Fibroblast of skin of back (primary cell): ENCODE measurements at regions not wholly inside any gene's neighbourhood (a gene's known extent, or its start where the extent isn't known, plus 50 kb on each side); places are given as distances from the start of the nearest gene placed in this dataset.

Source experiments
- DNase-seq: peaks from one replicate; pipeline ENCODE4 v3.0.0-alpha.2; 2013

DNA sequence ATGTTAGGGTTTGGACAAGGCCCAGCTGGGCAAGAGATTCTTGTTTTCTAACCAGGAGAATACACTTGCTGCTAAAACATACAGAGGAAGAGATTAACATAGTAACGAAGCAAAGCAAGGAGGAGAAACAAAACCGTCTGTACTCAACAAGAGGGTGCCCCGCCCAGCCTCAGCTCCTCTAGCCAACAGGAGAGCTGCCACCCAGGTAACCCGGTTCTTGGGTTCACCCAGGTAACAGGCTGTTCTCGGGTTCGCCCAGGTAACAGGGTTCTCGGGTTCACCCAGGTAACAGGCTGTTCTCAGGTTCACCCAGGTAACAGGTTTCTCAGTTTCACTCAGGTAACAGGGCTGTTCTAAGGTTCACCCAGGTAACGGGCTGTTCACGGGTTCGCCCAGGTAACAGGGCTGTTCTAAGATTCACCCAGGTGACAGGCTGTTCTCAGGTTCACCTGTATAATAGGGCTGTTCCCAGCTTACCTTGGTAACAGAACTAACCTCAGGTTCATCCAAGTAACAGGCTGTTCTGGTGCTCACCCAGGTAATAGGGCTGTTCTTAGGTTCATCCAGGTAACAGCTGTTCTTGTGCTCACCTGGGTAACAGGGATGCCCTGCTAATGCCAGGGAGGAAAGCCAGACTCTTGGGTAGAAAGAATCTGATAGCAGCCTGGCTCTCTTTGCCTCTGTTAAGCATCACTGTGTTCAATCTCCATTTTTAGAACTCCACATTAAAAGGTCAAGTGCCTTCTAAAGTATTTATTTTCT is 271.6 kb downstream of the SYK start:
- DNase-seq, result no peak

DNA sequence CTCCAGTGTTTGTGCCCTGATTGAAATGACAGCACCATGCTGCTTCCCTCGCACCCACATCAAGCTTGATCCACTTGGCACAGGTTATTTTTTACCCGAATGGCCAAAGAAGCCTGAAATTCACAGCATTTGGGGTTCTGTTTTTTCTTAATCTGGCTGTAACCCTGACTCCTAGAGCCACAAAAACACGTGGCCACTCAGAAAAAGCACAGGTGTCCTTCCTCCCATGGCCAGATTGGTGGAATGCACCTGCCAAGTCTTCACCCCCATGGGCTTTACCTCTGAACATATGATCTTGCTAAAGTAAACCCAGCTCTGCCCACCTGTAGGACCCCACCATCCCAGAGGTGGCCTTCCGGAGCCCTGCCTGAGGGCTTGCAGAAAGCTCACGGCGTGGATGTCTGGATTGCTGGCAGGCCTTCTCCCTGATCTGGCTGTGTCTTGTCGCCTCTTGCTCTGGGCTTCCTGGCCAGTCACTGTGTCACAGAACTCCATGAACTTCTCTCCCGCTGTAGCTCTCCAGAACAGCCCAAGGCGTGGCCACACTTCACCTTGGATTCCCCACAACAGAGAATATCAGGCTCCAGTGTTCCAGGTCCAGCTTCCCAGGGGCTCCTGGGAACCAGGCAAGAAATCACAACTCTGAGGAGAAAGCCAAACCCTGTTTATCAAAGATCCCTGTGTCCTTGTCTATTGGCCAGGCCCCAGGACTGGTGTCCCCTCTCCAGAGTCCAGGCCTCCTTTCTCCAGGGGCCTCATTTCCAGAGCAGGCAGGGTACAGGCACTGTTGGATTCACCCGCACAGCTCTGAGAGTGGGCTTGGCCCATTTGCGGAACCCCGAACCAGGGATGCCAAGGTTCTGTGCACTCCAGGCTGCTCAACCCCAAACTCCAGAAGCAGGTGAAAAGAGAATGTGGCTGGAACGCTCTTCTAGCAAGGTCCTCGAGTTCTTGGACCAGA is 272.5 kb downstream of the SYK start:
- no peak for DNase-seq

DNA sequence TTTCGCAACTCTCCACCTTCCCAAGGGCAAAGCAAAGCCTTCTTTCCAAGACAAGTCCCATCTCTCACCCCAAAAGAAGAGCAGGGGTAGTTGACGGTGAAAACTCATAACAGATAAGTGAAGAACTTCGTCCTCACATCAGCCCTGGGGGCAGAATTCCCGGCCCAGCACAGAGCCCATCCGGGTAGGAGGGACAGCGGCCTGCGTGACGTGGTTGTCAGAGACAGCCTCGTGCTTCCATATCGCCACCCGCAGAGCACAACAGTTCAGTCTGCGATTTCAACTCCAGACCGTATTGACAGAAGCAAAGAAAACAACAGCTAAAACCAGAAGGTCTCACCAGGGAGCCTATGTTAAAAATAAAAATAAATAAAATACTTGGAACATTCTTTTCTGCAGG is 273.2 kb downstream of the SYK start:
- DNase-seq, result peak; percentile 46

DNA sequence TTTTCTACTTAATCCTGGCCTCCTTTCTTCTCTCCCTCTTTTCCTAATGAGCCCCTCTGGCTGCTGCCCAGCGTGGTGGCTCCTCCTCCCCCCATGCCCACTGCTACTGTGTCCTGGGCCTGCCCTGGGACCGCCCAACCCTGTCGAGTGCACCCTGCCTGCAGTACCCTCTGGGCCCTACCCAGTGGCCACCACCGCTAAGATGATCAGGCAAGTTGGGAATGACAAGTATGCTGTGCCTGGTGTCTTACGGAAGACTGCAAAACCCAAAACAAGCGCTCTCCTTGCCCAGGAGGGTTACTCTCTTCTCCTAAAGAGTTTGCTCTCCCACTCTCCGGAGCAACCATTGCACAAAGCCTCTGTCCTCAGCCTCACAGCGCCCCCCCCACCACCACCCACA is 273.7 kb downstream of the SYK start:
- peak; percentile 68 for DNase-seq

DNA sequence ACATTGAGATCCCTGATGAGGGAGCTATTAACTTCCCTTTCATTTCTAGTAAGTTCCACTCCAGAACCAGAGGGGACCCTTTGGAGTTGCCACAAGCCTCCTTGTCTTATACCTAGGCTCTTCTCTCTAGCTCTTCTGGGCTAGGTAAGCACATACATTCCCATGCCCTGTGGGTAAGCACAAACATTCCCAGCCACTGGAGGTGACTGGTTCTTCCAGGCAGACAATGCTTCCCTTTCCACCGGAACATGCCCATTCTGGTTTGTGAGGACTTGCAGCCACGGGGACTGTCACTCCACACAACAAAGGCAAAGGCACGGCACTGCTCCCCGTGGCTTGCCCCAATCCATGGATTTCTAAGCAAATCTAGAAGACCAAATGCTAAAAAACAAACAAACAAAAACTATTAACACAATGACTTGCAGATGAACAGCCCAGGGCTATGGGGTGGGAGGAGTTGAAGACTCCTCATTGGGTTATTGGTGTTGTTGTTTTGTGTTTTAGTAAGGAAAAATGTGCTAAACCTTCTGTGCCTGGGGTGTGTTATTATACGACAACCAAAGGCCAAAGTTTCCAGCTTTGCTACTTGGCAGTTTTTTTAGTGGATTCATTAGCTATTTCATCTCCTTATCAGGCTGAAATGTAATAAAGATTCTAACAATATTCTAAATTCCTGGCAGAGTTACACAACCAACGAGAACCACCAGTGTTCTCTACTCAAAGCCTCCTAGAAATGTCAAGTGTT is 276.2 kb downstream of the SYK start:
- no peak for DNase-seq

DNA sequence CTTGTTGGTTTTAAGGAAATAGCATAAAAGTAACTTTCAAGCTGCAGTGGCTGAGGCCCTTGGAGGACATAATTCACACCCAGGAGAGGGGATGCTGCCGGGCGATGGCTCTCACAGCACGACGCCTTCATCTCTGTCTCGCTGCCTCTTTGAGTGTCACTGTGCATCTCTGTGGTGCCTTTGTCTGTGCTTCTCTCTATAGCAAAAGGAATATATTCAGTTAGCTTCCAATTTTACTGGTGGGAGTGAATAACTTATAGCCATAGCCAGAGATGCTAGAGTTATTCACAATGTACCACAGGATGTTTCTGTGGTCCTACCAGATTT is 276.7 kb downstream of the SYK start:
- no peak for DNase-seq

DNA sequence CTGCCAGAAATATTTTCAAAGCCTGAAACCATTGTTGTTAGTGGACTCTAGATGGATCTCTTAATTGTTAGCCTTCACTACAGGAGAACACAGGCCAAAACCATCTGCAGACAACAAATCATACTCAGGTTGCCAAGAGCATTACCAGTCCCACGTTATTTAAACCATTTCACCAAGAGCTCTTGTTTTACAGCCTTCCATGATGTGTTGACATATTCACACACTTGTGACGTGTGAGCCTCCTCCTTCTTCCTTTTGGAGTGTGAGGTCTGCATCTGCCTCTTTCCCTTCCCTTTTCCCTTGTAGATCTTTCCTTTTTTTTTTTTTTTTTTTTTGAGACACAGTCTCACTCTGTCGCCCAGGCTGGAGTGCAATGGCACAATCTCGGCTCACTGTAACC is 279.0 kb downstream of the AUH start:
- no peak for DNase-seq

DNA sequence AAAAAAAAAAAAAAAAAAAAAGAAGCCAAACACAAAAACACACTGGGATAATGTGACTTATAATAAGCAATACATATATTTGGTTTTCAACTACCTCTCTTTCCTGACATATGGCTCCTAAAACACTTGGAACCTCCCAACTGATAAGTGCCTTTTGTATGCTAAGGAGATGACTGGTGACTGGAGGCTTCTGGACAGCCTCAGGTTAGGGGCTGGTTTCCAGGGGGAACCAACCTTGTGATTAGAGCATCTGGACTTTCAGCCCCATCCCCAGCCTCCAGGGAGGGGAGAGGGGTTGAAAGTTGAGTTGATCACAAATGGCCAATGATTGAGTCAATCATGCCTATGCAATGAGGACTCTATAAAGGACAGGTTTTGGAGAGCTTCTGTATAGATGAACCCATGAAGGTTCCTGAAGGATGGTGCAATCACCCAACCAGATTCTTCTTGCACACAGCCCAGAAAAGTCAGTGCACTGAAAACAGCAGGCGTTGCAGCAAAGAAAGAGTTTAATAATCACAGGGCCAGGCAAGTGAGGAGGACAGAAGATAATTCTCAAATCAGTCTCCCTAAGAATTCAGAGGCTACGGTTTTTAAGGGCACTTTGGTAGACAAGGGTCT is 276.7 kb downstream of the AUH start:
- DNase-seq, result no peak

DNA sequence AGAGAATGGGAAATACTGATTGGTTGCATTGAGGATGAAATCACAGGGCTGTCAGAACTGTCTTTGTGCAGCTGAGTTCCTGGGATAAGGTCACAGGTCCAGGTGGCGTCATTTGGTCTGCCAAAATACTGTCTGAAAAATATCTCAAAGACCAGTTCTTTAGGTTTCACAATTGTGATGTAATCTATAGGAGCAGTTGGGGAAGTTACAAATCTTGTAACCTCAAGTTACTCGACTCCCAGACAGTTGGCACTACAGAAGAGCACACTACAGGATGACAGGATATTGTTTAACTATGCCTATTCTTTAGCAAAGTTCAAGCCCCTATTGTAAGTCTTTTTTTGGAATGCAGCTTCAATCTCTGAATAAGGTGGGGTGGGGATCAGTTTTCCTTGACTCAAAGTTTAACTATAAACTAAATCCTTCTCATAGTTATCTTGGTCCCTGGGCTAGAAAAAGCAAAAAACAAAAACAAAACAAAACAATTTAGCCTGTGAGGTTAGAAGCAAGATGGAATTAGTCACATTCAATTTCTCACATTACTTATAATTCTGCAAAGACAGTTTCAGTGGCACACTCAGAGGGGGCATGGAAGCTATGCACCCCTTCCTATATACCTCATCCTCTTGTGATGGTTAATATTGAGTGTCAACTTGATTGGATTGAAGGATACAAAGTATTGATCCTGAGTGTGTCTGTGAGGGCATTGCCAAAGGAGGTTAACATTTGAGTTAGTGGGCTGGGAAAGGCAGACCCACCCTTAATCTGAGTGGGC is 276.0 kb downstream of the AUH start:
- no peak for DNase-seq

DNA sequence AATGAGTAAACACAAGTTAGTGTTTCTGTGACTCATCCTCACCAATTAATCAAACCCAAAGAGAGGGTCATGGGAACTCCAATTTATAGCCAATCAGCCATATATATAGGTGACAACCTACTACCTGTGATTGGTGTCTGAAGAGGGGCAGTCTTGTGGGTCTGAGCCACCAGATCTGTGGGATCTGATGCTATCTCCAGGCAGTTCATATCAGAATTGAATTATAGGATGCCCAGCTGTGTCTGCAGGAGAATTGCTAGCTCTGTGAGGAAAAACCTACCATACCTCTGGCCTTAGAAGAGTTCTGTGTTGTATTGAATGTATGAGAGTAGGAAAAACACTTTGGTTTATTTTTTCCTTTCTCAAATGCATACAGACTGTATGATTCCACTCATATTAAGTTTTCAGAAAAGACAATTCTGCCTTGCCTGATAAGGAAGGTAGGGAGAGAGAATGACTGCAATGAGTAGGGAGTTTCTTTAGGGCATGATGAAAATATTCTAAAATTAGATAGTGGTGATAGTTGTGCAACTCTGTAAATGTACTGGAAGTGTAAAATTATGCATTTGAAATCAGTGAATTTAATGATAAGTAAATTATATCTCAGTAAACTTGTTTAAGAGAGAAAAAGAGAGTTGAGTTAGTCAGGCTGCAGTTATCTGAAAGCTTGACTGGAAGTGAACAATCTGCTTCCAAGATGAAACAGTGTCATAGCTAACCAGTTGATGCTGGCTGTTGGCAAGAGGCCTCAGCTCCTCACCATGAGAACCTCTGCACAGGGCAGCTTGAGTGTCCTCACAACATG is 274.9 kb downstream of the AUH start:
- no peak for DNase-seq

DNA sequence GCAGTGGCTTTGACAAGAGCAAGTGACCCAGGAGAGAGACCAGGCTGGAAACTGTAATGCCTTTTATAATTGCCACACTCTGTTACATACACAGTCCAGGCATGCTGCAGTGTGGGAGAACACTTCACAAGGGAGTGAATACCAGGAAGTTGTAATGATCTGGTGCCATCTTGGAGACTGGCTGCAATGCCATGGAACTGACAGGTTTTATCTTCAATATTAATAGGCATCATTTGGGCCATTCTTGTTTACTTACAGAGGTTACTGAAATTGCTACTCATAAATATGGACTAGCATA is 274.3 kb downstream of the AUH start:
- DNase-seq, result no peak

DNA sequence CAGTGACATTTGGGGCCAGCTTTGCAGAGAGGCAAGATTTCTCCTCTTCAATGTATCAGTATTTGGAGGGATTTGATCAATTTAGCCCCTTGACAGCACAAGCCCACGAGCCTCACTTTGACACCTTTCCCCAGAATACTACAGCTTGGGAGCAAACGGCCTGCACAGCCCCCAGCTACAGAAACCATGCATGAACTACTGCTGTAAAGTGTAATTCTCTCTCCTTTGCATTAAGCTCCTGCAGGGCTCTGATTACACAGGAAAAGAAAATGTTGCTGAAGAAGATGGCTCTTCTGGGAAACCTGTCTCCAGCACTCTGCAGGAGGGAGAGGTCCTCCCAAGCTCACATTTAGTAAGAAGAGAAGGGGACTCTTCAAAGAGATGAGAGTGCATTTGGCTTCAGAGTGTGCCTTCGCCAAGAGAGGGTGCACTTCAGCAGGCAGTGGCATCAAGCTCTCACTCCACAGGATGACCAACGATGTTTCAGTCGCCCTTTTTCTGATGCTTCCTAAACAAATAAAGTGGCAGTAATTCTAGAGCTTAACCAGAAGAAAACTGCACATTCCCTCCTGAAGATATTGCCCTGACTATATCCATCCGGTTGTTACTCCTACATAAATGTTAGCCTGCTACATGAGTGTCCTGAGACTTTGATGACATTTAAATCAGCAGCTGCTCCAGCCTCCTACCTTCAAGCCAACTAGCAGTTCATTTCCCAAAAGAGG is 272.2 kb downstream of the AUH start:
- peak; percentile 62 for DNase-seq

DNA sequence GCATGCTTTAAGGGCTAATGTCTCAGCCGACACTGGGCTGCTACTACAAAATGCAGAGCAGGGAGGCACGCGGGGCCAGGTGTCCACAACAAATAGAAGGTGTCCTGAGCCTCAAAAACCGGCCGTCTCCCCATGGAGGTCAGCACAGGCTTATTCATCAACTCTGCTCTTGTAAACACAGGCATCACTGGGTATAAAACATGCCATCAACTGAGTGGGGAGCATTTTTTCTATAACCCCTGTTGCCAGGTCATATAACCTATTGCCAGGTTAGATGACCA is 271.6 kb downstream of the AUH start:
- no peak for DNase-seq

DNA sequence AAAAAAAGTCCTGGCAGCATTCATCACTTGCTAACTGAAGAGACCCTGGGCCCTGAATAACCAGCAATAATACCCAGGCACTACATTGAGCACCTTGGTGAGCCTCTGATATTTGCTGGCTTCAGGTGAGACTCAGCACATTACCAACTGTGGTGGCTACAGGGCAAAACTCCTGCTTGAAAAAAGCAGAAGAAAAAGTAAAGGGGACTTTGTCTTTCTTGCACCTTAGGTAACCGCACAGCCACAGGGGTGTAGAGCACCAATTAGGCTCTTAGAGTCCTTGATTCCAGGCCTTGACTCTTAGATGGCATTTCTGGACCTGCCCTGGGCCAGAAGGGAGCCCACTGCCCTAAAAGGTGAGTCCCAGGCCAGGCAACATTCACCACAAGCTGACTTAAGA is 269.5 kb downstream of the AUH start:
- no peak for DNase-seq

DNA sequence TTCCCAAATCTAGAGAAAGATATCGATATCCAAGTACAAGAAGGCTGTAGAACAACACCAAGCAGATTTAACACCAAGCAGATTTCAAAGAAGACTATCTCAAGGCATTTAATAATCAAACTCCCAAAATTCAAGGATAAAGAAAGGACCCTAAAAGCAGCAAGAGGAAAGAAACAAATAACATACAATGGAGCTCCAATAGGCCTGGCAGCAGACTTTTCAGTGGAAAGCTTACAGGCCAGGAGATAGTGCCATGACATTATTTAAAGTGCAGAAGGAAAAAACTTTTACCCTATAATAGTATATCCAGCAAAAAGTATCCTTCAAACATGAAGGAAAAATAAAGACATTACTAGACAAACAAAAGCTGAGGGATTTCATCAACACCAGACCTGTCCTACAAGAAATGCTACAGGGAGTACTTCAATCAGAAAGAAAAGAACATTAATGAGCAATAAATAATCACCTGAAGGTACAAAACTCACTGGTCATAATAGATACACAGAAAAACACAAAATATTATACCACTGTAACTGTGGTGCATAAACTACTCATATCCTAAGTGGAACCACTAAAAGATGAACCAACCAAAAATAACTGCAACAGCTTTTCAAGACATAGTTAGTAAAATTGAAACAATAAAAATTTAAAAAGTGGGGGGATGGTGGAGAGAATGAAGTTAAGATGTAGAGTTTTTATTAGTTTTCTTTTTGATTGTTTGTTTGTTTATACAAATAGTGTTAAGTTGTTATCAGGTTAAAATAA is 267.2 kb downstream of the AUH start:
- no peak for DNase-seq

DNA sequence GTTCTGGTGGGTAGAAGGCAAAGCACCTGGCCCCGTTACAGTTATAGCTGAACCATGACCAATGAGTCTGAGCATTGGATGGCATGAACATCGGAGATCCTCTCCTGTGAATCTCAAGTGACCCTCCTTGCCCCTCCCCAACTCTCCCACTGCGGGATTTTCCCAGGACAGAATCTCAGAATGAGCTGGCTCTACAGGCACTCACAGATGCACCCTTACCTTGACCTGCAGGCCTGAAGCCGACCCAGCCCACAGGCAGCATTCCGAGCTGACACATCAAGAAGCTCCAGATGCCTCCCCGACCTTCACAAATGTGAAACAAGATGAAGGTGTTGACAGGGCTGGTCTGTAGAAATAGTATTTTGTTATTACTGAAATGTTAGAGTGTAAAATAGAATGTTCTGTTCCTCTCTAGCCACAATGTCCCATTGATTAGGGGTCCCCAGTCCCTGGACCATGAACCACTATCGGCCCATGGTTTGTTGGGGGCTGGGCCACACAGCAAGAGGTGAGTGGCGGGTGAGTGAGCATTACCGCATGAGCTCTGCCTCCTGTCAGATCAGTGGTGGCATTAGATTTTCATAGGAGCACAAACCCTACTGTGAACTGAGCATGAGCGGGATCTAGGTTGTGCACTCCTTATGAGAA is 263.4 kb downstream of the AUH start:
- no peak for DNase-seq

DNA sequence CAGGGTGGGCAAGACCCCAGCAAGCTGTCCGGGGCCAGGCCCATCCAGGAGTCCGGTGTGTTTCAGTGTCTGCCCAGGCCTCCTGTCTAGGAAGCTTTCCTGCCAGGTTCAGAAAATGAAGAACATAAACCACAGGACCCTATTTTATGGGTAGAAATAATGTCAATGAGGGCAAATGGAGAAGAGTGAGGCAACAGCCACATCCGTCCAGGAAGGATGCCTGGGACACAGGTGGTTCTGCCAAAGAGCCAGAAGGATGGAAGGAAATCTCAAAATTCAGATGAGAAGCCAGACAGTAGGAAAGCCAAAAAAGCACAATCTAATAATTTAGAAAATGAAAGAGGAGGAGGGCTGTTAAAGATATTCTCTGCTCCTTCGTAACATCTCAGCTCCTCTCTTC is 262.3 kb downstream of the AUH start:
- no peak for DNase-seq

DNA sequence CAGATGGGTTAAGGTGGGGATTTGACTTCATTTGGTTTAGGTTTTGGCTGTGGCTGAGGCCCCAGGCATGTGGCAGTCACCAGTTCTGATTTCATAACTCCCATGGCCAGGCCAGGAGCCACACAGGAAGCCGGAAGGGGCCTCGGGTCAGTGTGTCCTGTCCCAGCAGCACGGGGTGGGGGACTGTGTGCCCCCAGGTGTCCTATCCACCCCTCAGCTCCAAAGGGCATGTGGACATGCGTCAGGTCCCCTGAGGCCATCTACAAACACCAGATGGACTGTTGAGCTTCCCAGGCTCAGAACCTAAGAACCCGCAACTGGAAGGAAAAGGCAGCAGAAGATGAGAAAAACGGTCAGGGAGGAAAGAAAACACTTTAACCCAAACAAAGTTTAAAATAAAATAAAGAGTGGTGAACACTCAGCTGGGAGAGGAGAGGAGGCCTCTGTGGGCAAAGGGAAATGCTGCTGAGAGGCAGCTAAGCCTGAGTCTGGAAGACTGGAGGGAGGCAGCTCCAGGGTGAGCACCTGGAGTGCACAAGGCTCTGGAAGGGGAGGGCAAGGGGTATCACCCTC is 260.8 kb downstream of the AUH start:
- no peak for DNase-seq

DNA sequence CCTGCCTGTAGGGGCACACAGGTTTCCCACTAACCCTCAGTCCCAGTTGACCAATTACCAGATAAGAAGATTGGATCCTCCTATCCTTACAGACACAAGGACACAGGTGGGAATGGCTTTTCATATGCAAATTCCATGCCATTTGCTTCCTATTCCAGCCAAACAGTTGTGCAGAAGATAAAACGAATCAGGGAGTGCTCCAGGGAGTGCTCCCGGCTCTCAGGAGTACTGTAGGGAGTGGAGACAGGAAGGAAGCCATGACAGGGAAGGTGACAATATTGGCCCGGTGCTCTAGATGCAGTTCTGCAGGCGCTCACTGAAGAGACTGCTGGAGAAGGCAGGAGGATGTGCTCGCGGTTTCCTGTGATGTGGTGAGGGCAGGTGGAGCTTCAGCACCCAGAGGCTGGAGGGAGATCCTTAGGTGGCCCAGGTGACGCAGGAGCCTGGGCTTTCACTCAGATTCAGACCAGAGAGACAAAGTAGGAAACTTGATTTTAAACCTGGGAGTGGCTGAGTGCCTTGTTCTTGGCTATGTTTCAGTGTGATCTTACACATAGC is 260.0 kb downstream of the AUH start:
- no peak for DNase-seq
